Parathyroid adenoma (tissue), 2 donors: ENCODE measurements at regions not wholly inside any gene's neighbourhood (a gene's known extent, or its start where the extent isn't known, plus 50 kb on each side); places are given as distances from the start of the nearest gene placed in this dataset.

Experiments
- H2AFZ ChIP-seq: fragments of 300-600 bp; sonication (generic); one replicate; pipeline ENCODE4 v1.7.0; 2017; ENCODE audit warnings: antibody characterized with exemption, mild to moderate bottlenecking
- H3K27ac ChIP-seq: fragments of 300-600 bp; sonication (generic); one replicate; pipeline ENCODE4 v1.7.0; 2017
- H3K27me3 ChIP-seq: fragments of 300-600 bp; sonication (generic); one replicate; pipeline ENCODE4 v1.7.0; 2017; ENCODE audit warnings: low read length; ENCODE audit not compliant: control insufficient read depth, insufficient read depth
- H3K36me3 ChIP-seq: fragments of 300-600 bp; sonication (generic); one replicate; pipeline ENCODE4 v1.7.0; 2017; ENCODE audit warnings: low read length; ENCODE audit not compliant: control insufficient read depth, insufficient read depth
- H3K4me1 ChIP-seq: fragments of 300-600 bp; sonication (generic); one replicate; pipeline ENCODE4 v1.7.0; 2017; ENCODE audit warnings: control low read depth
- H3K4me2 ChIP-seq: fragments of 300-600 bp; sonication (generic); one replicate; pipeline ENCODE4 v1.7.0; 2017; ENCODE audit warnings: low read length
- H3K4me3 ChIP-seq: fragments of 300-600 bp; sonication (generic); one replicate; pipeline ENCODE4 v1.7.0; 2017; ENCODE audit warnings: low read depth, low read length
- H3K79me2 ChIP-seq: fragments of 300-600 bp; sonication (generic); one replicate; pipeline ENCODE4 v1.7.0; 2017; ENCODE audit warnings: control low read depth
- H3K9ac ChIP-seq: fragments of 300-600 bp; sonication (generic); one replicate; pipeline ENCODE4 v1.7.0; 2017; ENCODE audit warnings: mild to moderate bottlenecking
- H3K9me3 ChIP-seq: fragments of 300-600 bp; sonication (generic); one replicate; pipeline ENCODE4 v1.7.0; 2017; ENCODE audit warnings: low read length; ENCODE audit not compliant: control insufficient read depth
- CTCF ChIP-seq: fragments of 300-600 bp; sonication (generic); IDR thresholded peaks from one replicate; pipeline ENCODE4 v1.7.0; 2017; ENCODE audit warnings: antibody characterized with exemption, mild to moderate bottlenecking
- donor health status: primary hyperparathyroidism.

- Histone ChIP-seq H3K9me3 (no peaks in the 10 kb centered on the region), H3K36me3 (no peaks in the 10 kb centered on the region), H3K9ac (no peak overlapping the region), H3K79me2 (no peaks in the 10 kb centered on the region), H3K4me2 (no peak overlapping the region), H3K27ac (no peak overlapping the region), H3K27me3 (no peaks in the 10 kb centered on the region), H2AFZ (no peak overlapping the region), H3K4me1 (no peaks in the 10 kb centered on the region), H3K4me3 (no peak overlapping the region)
- no peak for TF ChIP-seq CTCF
Measured at GRCh38 chr11:80146232-80146631, 705.4 kb upstream of the TENM4 start.

GRCh38 chr11:80144897-80145594 is 704.2 kb upstream of the TENM4 start:
- TF ChIP-seq CTCF = no peak
- H3K36me3 ChIP-seq = no peaks in the 10 kb centered on the region

GRCh38 chr11:80136991-80137390 is 696.2 kb upstream of the TENM4 start:
- no peak overlapping the region for H3K4me3 ChIP-seq
- H3K27ac ChIP-seq = no peak overlapping the region
- no peaks in the 10 kb centered on the region for H3K9me3 ChIP-seq
- H3K79me2 ChIP-seq = no peaks in the 10 kb centered on the region
- H2AFZ ChIP-seq = no peak overlapping the region
- H3K4me1 ChIP-seq = no peaks in the 10 kb centered on the region
- no peaks in the 10 kb centered on the region for H3K27me3 ChIP-seq
- H3K9ac ChIP-seq = no peak overlapping the region
- no peak for TF ChIP-seq CTCF
- H3K36me3 ChIP-seq = no peaks in the 10 kb centered on the region
- H3K4me2 ChIP-seq = no peak overlapping the region

More at GRCh38 chr11:80144897-80145594, 704.2 kb upstream of the TENM4 start:
- no peaks in the 10 kb centered on the region for H3K9me3 ChIP-seq
- H3K9ac ChIP-seq = no peak overlapping the region
- H3K4me1 ChIP-seq = no peaks in the 10 kb centered on the region
- no peaks in the 10 kb centered on the region for H3K79me2 ChIP-seq
- no peaks in the 10 kb centered on the region for H3K27me3 ChIP-seq
- H3K4me2 ChIP-seq = no peak overlapping the region
- H2AFZ ChIP-seq = no peak overlapping the region
- no peak overlapping the region for H3K27ac ChIP-seq
- no peak overlapping the region for H3K4me3 ChIP-seq

DNA sequence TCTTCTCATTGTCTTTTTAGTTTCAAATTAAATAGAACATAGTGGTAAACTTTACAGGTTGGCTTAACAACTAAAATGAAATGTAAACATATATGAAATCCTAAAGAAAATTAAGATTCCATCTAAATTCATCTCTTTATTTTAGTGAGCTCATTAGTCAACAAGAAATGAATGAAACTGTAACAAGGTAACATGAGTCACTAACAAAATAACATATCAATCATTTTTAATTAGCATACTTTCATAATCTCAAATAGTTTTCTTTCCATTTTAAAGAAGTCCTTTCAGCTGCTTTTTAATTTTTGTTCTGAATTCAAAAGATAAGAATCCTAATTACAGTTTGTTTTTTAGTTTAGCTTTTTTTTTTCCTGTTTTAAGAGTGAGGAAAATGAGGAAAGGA is 688.6 kb upstream of the TENM4 start:
- Histone ChIP-seq H3K9me3 (no peaks in the 10 kb centered on the region), H3K79me2 (no peaks in the 10 kb centered on the region), H3K36me3 (no peaks in the 10 kb centered on the region), H3K27me3 (no peaks in the 10 kb centered on the region), H3K4me2 (no peak overlapping the region), H3K9ac (no peak overlapping the region), H3K27ac (no peak overlapping the region), H3K4me3 (no peak overlapping the region), H2AFZ (no peak overlapping the region), H3K4me1 (no peaks in the 10 kb centered on the region)
- TF ChIP-seq CTCF = no peak

DNA sequence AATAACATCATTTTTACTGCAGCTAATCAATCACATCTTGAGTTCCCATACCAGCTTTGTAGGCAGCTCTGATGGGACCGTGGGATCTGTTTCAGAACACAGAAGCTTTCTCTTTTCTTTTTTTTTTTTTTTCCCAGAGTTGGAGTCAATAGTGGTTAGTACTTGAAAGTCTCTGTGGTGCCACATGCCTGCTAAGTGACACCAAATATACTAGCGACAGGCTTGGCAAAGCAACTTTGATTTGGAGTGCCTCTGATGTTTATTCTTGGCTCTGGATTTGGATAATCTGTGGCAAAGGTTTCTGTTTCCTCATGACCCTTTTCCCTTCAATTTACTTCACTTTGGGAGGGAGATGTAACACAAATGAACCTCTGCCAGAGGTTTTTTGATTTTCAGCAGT is 681.4 kb upstream of the TENM4 start:
- Histone ChIP-seq H3K4me1 (no peaks in the 10 kb centered on the region), H3K27me3 (no peaks in the 10 kb centered on the region), H3K9ac (no peak overlapping the region), H3K27ac (no peak overlapping the region), H3K9me3 (no peaks in the 10 kb centered on the region), H3K4me2 (no peak overlapping the region), H3K4me3 (no peak overlapping the region), H2AFZ (no peak overlapping the region), H3K36me3 (no peaks in the 10 kb centered on the region), H3K79me2 (no peaks in the 10 kb centered on the region)
- TF ChIP-seq CTCF = no peak
